ENCODE measurements at regions not wholly inside any gene's neighbourhood (a gene's known extent, or its start where the extent isn't known, plus 50 kb on each side); places are given as distances from the start of the nearest gene placed in this dataset.

- Histone ChIP-seq H3K4me3 (ENCODE audit: low read depth, low read length, poor library complexity, severe bottlenecking) (no peak overlapping the region), H3K9ac (ENCODE audit: low read length) (no peak overlapping the region), H3K4me2 (ENCODE audit: low read length) (no peak overlapping the region), H3K9me2 (ENCODE audit: low read depth, low read length) (no peaks in the 10 kb centered on the region), H3K36me3 (ENCODE audit: insufficient read depth, low read length) (no peaks in the 10 kb centered on the region), H4K20me1 (ENCODE audit: insufficient read depth, low read length) (no peaks in the 10 kb centered on the region), H3K27ac (ENCODE audit: low read depth, low read length, poor library complexity, severe bottlenecking) (no peak overlapping the region), H2AFZ (ENCODE audit: low read length) (no peak overlapping the region), H3K9me3 (ENCODE audit: low read length) (no peaks in the 10 kb centered on the region), H3F3A (ENCODE audit: insufficient read depth, low read length) (no peaks in the 10 kb centered on the region), H3K27me3 (ENCODE audit: insufficient read depth, low read length) (no peaks in the 10 kb centered on the region), H3K79me2 (ENCODE audit: insufficient read depth, low read length) (no peaks in the 10 kb centered on the region), H3K4me1 (ENCODE audit: insufficient read depth, low read length, severe bottlenecking) (no peaks in the 10 kb centered on the region)
- TF ChIP-seq CTCF (IDR thresholded peaks at IDR 0.05; ENCODE audit: low read length) (no peak), EZH2 (IDR thresholded peaks at IDR 0.05; ENCODE audit: borderline replicate concordance, low read length) (no peak)
Measured at GRCh38 chr16:52963855-52964242, 88.8 kb downstream of the CHD9NB start.

DNA sequence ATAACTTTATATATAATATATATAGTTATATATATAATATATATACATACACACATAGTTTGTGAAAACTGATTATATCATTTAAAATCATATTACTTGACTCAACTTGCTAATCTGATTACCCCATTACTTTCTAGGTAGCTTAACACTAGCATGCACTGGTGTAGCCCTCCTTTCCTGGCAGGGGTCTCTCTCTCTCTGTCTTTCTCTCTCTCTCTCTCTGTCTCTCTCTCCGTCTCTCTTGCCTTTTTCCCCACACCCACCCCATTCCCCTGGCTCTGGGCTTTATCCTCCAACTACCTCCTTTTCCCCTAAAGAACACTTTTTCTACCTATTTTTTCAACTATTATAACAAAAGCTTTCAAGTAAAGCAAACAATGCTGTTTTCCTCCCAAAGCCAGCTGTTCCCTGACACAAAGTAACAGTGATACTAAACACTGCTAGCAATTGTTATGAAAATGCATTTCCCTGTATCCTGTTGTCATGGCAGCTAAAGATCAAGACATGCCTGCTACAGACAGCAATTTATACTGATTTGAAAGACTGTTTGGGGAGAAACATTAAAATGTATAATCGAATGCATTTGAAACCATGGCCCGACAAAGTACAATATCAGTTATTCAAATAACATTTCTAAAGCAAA is 89.4 kb downstream of the CHD9NB start:
- no peaks in the 10 kb centered on the region for H3K9me2 ChIP-seq (ENCODE audit: low read depth, low read length)
- no peak overlapping the region for H2AFZ ChIP-seq (ENCODE audit: low read length)
- no peaks in the 10 kb centered on the region for H3K27me3 ChIP-seq (ENCODE audit: insufficient read depth, low read length)
- H3K36me3 ChIP-seq (ENCODE audit: insufficient read depth, low read length), result no peaks in the 10 kb centered on the region
- H3K79me2 ChIP-seq (ENCODE audit: insufficient read depth, low read length), result no peaks in the 10 kb centered on the region
- TF ChIP-seq EZH2 (IDR thresholded peaks at IDR 0.05; ENCODE audit: borderline replicate concordance, low read length), result no peak
- TF ChIP-seq CTCF (IDR thresholded peaks at IDR 0.05; ENCODE audit: low read length), result no peak
- no peaks in the 10 kb centered on the region for H3K4me1 ChIP-seq (ENCODE audit: insufficient read depth, low read length, severe bottlenecking)
- no peak overlapping the region for H3K27ac ChIP-seq (ENCODE audit: low read depth, low read length, poor library complexity, severe bottlenecking)
- no peak overlapping the region for H3K4me2 ChIP-seq (ENCODE audit: low read length)
- no peak overlapping the region for H3K4me3 ChIP-seq (ENCODE audit: low read depth, low read length, poor library complexity, severe bottlenecking)
- H3K9me3 ChIP-seq (ENCODE audit: low read length), result no peaks in the 10 kb centered on the region
- H3F3A ChIP-seq (ENCODE audit: insufficient read depth, low read length), result no peaks in the 10 kb centered on the region
- no peaks in the 10 kb centered on the region for H4K20me1 ChIP-seq (ENCODE audit: insufficient read depth, low read length)
- no peak overlapping the region for H3K9ac ChIP-seq (ENCODE audit: low read length)

- Histone ChIP-seq H3K4me2 (ENCODE audit: low read length) (no peak overlapping the region), H2AFZ (ENCODE audit: low read length) (no peak overlapping the region), H3K9me2 (ENCODE audit: low read depth, low read length) (no peaks in the 10 kb centered on the region), H3F3A (ENCODE audit: insufficient read depth, low read length) (no peaks in the 10 kb centered on the region), H3K36me3 (ENCODE audit: insufficient read depth, low read length) (no peaks in the 10 kb centered on the region), H4K20me1 (ENCODE audit: insufficient read depth, low read length) (no peaks in the 10 kb centered on the region), H3K9me3 (ENCODE audit: low read length) (no peaks in the 10 kb centered on the region), H3K27me3 (ENCODE audit: insufficient read depth, low read length) (no peaks in the 10 kb centered on the region), H3K27ac (ENCODE audit: low read depth, low read length, poor library complexity, severe bottlenecking) (no peak overlapping the region), H3K4me1 (ENCODE audit: insufficient read depth, low read length, severe bottlenecking) (no peaks in the 10 kb centered on the region), H3K4me3 (ENCODE audit: low read depth, low read length, poor library complexity, severe bottlenecking) (no peak overlapping the region), H3K9ac (ENCODE audit: low read length) (no peak overlapping the region), H3K79me2 (ENCODE audit: insufficient read depth, low read length) (no peaks in the 10 kb centered on the region)
- TF ChIP-seq CTCF (IDR thresholded peaks at IDR 0.05; ENCODE audit: low read length) (no peak), EZH2 (IDR thresholded peaks at IDR 0.05; ENCODE audit: borderline replicate concordance, low read length) (no peak)
Measured at GRCh38 chr16:52958951-52959350, 93.7 kb downstream of the CHD9NB start.

Measured in OCI-LY1 (cell line).